ENCODE measurements at regions not wholly inside any gene's neighbourhood (a gene's known extent, or its start where the extent isn't known, plus 50 kb on each side); places are given as distances from the start of the nearest gene placed in this dataset.

DNA sequence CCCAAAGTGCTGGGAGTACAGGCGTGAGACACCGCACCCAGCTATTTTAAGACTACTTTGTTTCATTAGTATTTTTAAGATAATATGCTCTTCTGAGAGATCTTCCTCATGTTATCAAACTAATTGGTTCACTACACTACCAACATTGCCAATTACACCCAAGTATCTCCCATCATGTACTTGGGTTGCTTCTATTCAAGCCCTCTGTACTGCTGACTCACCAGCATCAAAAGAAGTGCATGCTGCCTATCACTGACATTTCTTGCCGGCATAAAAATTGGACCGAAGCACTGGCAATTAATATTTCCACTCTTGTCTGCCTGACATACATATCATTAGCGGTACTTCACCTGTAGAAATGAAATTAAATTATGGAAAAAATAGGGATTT is 164.2 kb upstream of the NBEA start:
- DNase-seq (ENCODE audit: insufficient read length, low spot score, missing footprints): no peak
- Histone ChIP-seq H4K20me1 (ENCODE audit: insufficient read depth, low read length) (no peaks in the 10 kb centered on the region), H3K4me1 (ENCODE audit: insufficient read depth, low read length) (no peaks in the 10 kb centered on the region), H3K4me3 (ENCODE audit: insufficient read depth, low read length) (no peak overlapping the region), H3K9me3 (ENCODE audit: low read depth, low read length) (no peaks in the 10 kb centered on the region), H2AFZ (ENCODE audit: low read length) (no peak overlapping the region), H3K27ac (ENCODE audit: low read depth, low read length) (no peak overlapping the region), H3K79me2 (ENCODE audit: insufficient read depth, low read length) (no peaks in the 10 kb centered on the region), H3K27me3 (ENCODE audit: insufficient read depth, low read length) (no peaks in the 10 kb centered on the region), H3K4me2 (ENCODE audit: insufficient read depth, low read length) (no peak overlapping the region), H3K36me3 (ENCODE audit: insufficient read depth, low read length) (no peaks in the 10 kb centered on the region)
- TF ChIP-seq, protein P1, sequence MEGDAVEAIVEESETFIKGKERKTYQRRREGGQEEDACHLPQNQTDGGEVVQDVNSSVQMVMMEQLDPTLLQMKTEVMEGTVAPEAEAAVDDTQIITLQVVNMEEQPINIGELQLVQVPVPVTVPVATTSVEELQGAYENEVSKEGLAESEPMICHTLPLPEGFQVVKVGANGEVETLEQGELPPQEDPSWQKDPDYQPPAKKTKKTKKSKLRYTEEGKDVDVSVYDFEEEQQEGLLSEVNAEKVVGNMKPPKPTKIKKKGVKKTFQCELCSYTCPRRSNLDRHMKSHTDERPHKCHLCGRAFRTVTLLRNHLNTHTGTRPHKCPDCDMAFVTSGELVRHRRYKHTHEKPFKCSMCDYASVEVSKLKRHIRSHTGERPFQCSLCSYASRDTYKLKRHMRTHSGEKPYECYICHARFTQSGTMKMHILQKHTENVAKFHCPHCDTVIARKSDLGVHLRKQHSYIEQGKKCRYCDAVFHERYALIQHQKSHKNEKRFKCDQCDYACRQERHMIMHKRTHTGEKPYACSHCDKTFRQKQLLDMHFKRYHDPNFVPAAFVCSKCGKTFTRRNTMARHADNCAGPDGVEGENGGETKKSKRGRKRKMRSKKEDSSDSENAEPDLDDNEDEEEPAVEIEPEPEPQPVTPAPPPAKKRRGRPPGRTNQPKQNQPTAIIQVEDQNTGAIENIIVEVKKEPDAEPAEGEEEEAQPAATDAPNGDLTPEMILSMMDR (IDR thresholded peaks at IDR 0.05; ENCODE audit: extremely low read depth, low read depth, low read length): no peak

DNA sequence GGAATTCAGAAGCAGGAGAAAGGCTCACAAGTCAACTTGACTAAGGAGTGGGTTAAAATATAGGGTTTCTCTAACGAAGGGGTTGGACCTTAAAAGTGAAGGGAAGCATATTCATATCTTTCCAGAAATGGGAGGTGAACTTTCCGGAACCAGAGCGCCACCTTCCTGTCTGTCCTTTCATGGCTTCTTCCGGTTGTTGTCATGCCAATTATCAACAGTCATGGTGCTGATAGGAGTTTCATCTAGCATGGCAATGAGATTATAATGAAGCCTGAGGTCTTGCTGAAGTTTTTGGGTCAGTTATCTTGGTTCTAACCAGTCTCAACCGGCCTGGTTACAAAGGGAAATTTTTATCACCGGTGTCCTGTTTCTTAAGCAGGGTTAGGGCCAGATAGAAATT is 162.9 kb upstream of the NBEA start:
- Histone ChIP-seq H3K9me3 (ENCODE audit: low read depth, low read length) (no peaks in the 10 kb centered on the region), H4K20me1 (ENCODE audit: insufficient read depth, low read length) (no peaks in the 10 kb centered on the region), H3K27ac (ENCODE audit: low read depth, low read length) (no peak overlapping the region), H2AFZ (ENCODE audit: low read length) (no peak overlapping the region), H3K4me1 (ENCODE audit: insufficient read depth, low read length) (no peaks in the 10 kb centered on the region), H3K79me2 (ENCODE audit: insufficient read depth, low read length) (no peaks in the 10 kb centered on the region), H3K4me3 (ENCODE audit: insufficient read depth, low read length) (no peak overlapping the region), H3K27me3 (ENCODE audit: insufficient read depth, low read length) (no peaks in the 10 kb centered on the region), H3K4me2 (ENCODE audit: insufficient read depth, low read length) (no peak overlapping the region), H3K36me3 (ENCODE audit: insufficient read depth, low read length) (no peaks in the 10 kb centered on the region)
- DNase-seq (ENCODE audit: insufficient read length, low spot score, missing footprints): no peak
- TF ChIP-seq, protein P1 (IDR thresholded peaks at IDR 0.05; ENCODE audit: extremely low read depth, low read depth, low read length): no peak

DNA sequence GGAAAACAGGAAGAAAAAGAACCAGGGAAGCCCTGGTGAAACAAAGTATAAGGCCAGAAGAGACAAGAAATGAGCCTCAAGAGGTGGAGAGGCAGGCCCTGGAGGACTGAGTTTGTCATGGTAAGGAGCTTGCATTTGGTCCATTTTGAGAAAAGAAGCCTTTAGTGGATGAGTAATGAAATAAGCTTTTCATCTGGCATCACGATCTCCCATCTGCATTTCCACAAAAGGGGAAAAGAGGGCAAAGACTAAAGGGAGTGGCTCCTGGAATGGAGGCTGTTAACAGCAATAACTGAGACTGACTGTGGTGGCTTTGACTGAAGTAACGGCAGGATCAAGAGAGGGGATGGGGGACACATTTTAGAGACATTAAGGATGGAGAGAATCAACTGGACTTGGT is 148.8 kb upstream of the NBEA start:
- H3K4me2 ChIP-seq (ENCODE audit: insufficient read depth, low read length): no peak overlapping the region
- no peak for DNase-seq (ENCODE audit: insufficient read length, low spot score, missing footprints)
- no peaks in the 10 kb centered on the region for H4K20me1 ChIP-seq (ENCODE audit: insufficient read depth, low read length)

DNA sequence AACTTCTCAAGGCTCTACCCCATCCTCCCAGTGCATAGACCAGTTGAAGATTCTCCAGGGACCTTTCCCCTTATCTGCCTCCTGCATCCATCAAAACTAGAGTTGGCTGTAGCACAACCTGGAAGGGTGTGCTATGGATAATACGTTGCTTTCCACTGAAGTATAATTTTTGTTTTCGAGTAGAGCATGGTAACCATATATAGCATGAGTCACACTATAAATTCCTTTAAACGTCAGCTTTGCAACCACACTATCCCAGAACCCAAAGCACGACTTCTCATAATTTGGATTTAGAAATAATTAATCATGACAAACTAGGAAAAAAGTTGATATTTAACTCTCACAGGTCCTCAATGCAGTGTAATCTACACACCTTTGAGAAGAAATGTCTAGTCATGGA is 138.3 kb upstream of the NBEA start:
- Histone ChIP-seq H3K4me2 (ENCODE audit: insufficient read depth, low read length) (no peak overlapping the region), H3K27me3 (ENCODE audit: insufficient read depth, low read length) (no peaks in the 10 kb centered on the region), H3K4me3 (ENCODE audit: insufficient read depth, low read length) (no peak overlapping the region), H3K27ac (ENCODE audit: low read depth, low read length) (no peak overlapping the region), H2AFZ (ENCODE audit: low read length) (no peak overlapping the region), H3K79me2 (ENCODE audit: insufficient read depth, low read length) (no peaks in the 10 kb centered on the region), H3K4me1 (ENCODE audit: insufficient read depth, low read length) (no peaks in the 10 kb centered on the region), H3K9me3 (ENCODE audit: low read depth, low read length) (no peaks in the 10 kb centered on the region), H3K36me3 (ENCODE audit: insufficient read depth, low read length) (no peaks in the 10 kb centered on the region), H4K20me1 (ENCODE audit: insufficient read depth, low read length) (no peaks in the 10 kb centered on the region)
- DNase-seq (ENCODE audit: insufficient read length, low spot score, missing footprints): no peak
- TF ChIP-seq, protein P1 (IDR thresholded peaks at IDR 0.05; ENCODE audit: extremely low read depth, low read depth, low read length): no peak

More for the DNA sequence above, 148.8 kb upstream of the NBEA start:
- TF ChIP-seq, protein P1 (IDR thresholded peaks at IDR 0.05; ENCODE audit: extremely low read depth, low read depth, low read length): no peak
- no peaks in the 10 kb centered on the region for H3K36me3 ChIP-seq (ENCODE audit: insufficient read depth, low read length)
- H3K9me3 ChIP-seq (ENCODE audit: low read depth, low read length): peaks cover 4% of the 10 kb centered on the region
- no peak overlapping the region for H3K27ac ChIP-seq (ENCODE audit: low read depth, low read length)
- no peaks in the 10 kb centered on the region for H3K4me1 ChIP-seq (ENCODE audit: insufficient read depth, low read length)
- H3K27me3 ChIP-seq (ENCODE audit: insufficient read depth, low read length): no peaks in the 10 kb centered on the region
- no peak overlapping the region for H3K4me3 ChIP-seq (ENCODE audit: insufficient read depth, low read length)
- no peaks in the 10 kb centered on the region for H3K79me2 ChIP-seq (ENCODE audit: insufficient read depth, low read length)
- no peak overlapping the region for H2AFZ ChIP-seq (ENCODE audit: low read length)
